ENCODE measurements at regions not wholly inside any gene's neighbourhood (a gene's known extent, or its start where the extent isn't known, plus 50 kb on each side); places are given as distances from the start of the nearest gene placed in this dataset.
"Not testable (repeated sequence)": the region's sequence is repeated elsewhere in the genome, so short reads cannot be mapped to it uniquely, and the experiment has no call there.

DNA sequence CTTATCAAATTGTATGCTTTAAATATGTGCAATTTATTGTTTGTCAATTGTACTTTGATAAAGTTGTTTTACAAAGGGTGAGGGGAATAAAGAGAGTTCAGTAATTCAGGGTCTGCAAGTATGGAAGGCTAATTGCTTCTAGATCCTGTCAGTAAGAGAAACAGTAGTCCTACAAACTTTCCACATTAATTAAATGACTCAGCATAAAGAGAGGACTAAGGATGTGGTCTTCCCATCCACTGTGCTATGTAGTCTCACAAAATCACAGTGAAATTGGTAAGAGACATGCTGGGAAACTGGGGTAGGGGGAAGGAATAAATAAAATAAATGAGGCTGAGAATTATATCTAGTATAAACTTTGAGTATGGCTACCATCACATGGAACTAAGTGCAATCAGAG lies 130.2 kb upstream of the PKP2 start:
- no peak for DNase-seq

- not testable (repeated sequence) for DNase-seq
These were observed 126.1 kb upstream of the PKP2 start for GRCh38 chr12:33022724-33023123.

DNA sequence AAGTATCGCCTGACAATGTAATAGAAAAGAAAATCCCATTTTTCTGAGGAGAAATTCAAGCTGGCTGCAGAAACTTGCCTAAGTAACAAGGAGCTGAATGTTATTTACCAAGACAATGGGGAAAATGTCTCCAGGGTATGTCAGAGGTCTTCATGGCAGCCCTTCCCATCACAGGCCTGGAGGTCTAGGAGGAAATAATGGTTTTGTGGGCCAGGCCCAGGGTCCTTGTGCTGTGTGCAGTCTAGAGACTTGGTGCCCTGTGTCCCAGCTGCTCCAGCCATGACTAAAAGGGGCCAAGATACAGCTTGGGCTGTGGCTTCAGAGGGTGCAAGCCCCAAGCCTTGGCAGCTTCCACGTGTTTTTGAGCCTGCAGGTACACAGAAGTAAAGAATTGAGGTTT lies 120.5 kb upstream of the PKP2 start:
- not testable (repeated sequence) for DNase-seq

GRCh38 chr12:33012226-33012625 lies 115.6 kb upstream of the PKP2 start:
- no peak for DNase-seq

- no peak for DNase-seq
These were observed 109.5 kb upstream of the PKP2 start for GRCh38 chr12:33006106-33006505.

GRCh38 chr12:33000016-33000415 lies 103.4 kb upstream of the PKP2 start:
- no peak for DNase-seq

GRCh38 chr12:32997471-32997870 lies 100.9 kb upstream of the PKP2 start:
- no peak for DNase-seq

DNA sequence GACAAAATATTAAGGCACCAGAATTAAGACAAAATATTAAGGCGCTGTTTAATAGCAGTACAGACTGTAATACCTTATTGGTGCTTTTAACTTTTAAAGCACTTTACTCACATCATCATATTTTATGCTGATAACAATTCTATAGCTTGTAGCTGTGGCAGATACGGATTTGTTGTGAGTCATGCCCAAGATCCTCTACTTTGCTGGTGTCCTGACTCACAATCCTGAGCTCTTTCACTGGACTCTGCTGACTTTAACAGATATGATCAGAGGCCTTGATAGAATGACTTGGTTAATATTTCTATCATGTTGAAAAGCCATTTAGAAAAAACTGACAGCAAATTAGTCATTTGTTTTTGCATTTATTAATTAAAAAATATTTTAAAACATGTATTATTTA lies 99.0 kb upstream of the PKP2 start:
- DNase-seq: no peak

DNA sequence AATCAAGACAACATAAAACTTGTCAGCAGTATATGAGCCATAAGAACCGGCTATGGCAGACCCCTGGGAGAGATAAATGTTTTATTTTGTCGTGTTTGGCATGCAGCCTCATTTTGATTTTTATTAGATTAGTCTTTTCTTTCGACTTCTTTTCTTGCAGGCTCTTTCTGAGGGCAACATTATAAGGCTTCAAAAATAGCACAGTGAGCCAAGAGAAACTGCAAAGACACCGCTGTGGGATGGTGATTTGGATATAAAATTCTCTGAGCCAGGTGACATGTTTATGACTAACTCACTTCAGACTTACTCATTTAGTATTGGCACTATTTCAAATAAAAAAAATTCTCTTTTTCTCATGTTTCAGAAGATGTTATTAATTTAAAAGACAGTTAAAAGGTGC lies 96.8 kb upstream of the PKP2 start:
- DNase-seq: no peak

DNA sequence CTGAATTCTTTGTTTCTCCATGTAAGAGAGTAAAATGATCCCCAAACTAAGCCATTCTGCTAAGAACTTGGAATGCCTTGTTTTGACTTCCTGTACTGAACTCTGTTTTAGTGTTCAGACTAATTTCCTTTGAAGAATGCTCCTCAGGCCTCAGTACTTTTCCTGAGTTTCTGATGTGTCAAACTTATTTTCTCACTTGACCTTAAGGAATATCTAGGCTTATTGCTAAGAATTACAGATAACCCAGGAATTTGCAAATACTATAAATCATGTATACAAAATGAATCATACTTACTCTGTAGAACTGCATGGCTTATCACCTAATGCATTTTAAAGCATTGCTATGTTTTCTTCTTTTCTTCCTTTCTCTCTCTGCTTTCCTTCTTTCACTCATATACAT lies 93.1 kb upstream of the PKP2 start:
- no peak for DNase-seq

- DNase-seq: peak; percentile 17
These were observed 92.4 kb upstream of the PKP2 start for GRCh38 chr12:32988982-32989381.

- no peak for DNase-seq
These were observed 90.9 kb upstream of the PKP2 start for GRCh38 chr12:32987512-32987911.

DNA sequence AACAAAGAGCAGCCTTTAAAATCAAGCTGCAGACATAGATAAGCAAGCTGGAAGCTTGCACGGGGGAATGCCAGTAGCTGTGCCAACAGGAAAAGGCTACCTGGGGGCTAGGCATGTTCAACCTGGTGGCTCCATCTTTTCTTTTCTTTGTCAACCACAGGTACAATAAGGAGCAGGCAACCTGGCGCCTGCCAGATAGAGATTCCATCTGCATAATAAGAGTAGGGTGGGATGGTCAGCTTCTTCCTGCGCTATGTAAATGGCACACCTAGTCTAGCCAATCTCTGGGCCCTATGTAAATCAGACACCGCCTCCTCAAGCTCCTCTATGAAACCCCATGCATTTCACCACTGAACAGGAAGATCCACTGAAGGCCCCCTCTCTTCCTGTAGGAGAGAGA lies 87.4 kb upstream of the PKP2 start:
- DNase-seq: no peak

DNA sequence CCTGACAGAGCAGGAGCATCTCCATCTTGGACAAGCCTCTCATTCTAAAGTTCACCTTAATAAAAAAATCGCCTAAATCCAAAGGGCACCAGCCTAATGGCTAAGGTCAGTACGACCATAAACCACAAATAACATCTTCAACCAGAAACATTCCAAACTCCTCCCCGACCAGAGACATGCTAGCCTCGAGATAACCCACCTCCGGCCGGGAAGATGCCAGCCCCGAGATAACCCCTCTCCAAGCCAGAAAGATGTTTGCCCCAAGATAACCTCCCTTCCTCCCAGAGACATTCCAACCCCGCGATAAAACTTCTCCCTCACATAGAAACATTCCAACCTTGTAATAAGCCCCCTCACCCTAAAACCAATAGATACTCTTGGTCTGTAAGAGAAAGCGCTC lies 86.8 kb upstream of the PKP2 start:
- no peak for DNase-seq

GRCh38 chr12:32981139-32981538 lies 84.6 kb upstream of the PKP2 start:
- DNase-seq: no peak

DNA sequence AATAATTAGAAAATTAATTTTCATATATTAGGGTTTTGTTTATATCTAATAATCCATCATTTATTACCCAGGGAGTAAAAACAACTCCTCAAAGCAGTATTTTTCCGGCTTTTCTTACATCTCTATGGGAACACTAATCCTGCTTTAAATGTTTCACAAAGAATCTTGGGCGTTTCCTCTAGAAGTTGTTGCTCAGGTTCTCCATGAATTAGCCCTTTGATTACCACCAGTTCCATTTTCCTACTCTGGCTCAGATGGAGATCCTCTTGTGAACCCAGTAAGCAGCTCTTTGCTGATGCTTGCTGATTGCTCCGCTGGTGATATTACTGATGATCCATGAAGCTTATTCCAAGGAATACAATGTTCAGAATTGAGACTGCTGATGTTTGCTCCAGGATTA lies 78.5 kb upstream of the PKP2 start:
- no peak for DNase-seq

DNA sequence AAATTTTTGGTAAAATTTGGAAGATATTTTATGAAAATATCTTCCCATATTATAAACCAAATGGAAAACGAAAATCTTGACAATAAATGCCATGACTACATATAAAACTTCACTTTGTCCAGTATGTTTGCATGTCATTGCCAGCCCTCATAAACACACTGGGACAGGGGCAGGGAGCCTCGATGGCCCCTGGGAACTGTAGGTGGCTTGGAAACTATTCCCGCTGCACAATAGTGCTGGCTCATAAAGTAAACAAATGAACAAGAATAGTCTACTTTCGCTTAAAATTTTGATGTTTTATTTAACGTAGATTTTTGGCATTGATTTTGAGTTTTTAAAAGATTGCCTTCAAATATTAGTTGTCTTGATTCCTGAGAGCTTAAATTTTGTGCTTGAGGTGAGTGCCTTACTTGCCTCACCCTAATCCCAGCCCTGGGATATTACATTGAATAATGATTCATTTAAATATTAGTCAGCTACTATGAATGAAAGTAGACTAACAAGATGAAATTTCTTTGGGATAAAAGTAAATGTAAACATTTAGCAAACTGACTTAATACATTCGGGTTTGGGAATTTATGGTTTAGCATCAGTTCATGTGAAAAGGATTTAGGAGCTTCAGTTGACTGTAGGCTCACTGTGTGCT lies 74.0 kb upstream of the PKP2 start:
- DNase-seq: no peak

GRCh38 chr12:32964981-32965585 lies 68.5 kb upstream of the PKP2 start:
- DNase-seq: no peak

DNA sequence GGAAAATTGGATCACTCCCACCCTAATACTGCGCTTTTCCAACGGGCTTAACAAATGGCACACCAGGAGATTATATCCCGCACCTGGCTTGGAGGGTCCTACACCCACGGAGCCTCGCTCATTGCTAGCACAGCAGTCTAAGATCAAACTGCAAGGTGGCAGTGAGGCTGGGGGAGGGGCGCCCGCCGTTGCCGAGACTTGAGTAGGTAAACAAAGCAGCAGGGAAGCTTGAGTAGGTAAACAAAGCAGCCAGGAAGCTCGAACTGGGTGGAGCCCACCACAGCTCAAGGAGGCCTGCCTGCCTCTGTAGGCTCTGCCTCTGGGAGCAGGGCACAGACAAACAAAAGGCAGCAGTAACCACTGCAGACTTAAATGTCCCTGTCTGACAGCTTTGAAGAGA lies 59.8 kb upstream of the PKP2 start:
- not testable (repeated sequence) for DNase-seq

GRCh38 chr12:32952681-32953080 lies 56.1 kb upstream of the PKP2 start:
- no peak for DNase-seq

- DNase-seq: no peak
These were observed 53.2 kb upstream of the PKP2 start for GRCh38 chr12:32949815-32950214.

- peak; percentile 52 for DNase-seq
These were observed 50.9 kb upstream of the PKP2 start for GRCh38 chr12:32947206-32948067.

DNA sequence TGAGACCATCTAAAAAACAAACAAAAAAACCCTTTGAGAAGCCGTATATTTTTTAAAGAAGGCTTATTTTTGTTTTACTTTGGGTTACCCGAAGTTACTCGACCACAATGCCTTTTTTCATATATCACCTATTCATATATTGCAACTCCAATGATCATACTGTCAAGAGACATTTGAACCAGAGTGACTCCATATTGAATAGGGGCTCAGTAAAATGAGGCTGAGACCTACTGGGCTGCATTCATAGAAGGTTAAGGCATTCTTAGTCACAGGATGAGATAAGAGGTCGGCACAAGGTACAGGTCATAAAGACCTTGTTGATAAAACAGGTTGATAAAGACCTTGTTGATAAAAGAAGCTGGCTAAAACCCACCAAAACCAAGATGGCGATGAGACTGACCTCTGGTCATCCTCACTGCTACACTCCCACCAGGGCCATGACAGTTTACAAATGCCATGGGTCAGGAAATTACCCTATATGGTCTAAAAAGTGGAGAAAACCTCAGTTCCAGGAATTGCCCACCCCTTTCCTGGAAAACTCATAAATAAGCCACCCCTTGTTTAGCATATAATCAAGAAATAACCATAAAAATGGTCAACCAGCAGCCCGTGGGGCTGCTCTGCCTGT lies 50.0 kb upstream of the PKP2 start:
- DNase-seq: no peak

All from left kidney (tissue), 1 donor.